ENCODE measurements at regions not wholly inside any gene's neighbourhood (a gene's known extent, or its start where the extent isn't known, plus 50 kb on each side); places are given as distances from the start of the nearest gene placed in this dataset.

DNA sequence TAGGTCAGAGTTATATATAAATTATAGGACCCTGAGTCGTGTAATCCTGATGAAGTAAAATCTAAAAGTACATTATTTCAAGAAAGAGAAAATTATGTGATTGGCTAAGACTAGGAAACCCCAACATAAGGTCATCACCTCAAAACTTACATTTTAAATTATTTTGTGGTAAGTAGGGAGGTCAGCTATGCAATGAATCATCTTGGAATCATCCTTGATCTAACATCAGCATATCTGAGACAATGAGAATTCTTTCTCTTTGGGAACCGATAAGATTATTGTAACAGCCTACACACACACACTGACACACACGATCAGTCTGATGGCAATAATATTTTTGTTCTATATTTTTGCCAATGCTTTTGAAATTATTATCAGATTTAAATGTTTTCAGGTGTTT, 904.8 kb upstream of the CHAC2 start:
- Histone ChIP-seq H3K4me3 (no peak overlapping the region), H3K4me1 (no peaks in the 10 kb centered on the region), H3K9me3 (no peaks in the 10 kb centered on the region), H3K36me3 (no peaks in the 10 kb centered on the region), H3K27ac (no peak overlapping the region), H3K27me3 (no peaks in the 10 kb centered on the region)
- WGBS, 2 donors, result 79 to 87% methylated on average over 3 of the region's 3 CpGs
- no peak for DNase-seq
- no peak for TF ChIP-seq POLR2A (IDR thresholded peaks at IDR 0.05)
- no peak for TF ChIP-seq POLR2AphosphoS5 (IDR thresholded peaks at IDR 0.05)
- TF ChIP-seq EP300 (IDR thresholded peaks at IDR 0.05), result no peak
- TF ChIP-seq, protein P1, sequence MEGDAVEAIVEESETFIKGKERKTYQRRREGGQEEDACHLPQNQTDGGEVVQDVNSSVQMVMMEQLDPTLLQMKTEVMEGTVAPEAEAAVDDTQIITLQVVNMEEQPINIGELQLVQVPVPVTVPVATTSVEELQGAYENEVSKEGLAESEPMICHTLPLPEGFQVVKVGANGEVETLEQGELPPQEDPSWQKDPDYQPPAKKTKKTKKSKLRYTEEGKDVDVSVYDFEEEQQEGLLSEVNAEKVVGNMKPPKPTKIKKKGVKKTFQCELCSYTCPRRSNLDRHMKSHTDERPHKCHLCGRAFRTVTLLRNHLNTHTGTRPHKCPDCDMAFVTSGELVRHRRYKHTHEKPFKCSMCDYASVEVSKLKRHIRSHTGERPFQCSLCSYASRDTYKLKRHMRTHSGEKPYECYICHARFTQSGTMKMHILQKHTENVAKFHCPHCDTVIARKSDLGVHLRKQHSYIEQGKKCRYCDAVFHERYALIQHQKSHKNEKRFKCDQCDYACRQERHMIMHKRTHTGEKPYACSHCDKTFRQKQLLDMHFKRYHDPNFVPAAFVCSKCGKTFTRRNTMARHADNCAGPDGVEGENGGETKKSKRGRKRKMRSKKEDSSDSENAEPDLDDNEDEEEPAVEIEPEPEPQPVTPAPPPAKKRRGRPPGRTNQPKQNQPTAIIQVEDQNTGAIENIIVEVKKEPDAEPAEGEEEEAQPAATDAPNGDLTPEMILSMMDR (IDR thresholded peaks at IDR 0.05), result no peak
- intact Hi-C loops (cut with DNase I), result no loop called here

DNA sequence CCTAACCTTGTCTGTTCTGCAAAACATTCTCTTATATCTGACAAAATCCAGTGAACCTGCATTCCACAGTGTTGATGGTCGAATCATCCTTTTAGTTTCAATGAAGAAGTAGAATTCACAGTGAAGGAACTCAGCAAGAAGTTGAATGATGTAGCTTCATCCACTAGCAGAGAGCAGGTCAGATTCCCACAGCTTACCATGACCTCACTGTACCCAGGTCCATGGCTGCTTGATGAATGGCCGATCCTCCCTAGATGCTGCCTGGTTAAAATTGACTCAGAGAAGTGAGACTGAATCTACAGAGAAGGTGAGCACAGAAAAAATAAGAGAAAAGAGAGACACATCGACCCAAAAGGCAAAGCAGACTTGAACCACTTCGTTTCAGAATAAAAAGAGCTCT, 906.0 kb upstream of the CHAC2 start:
- TF ChIP-seq, protein P1 (IDR thresholded peaks at IDR 0.05), result no peak
- TF ChIP-seq EP300 (IDR thresholded peaks at IDR 0.05), result no peak
- TF ChIP-seq POLR2AphosphoS5 (IDR thresholded peaks at IDR 0.05), result no peak
- TF ChIP-seq POLR2A (IDR thresholded peaks at IDR 0.05), result no peak
- no peak overlapping the region for H3K27ac ChIP-seq
- no peaks in the 10 kb centered on the region for H3K27me3 ChIP-seq
- no peaks in the 10 kb centered on the region for H3K36me3 ChIP-seq
- H3K9me3 ChIP-seq, result no peaks in the 10 kb centered on the region
- DNase-seq, result no peak
- intact Hi-C loops (cut with DNase I), result no loop called here
- 71 to 82% methylated on average over 4 of the region's 4 CpGs for WGBS, 2 donors
- H3K4me1 ChIP-seq, result no peaks in the 10 kb centered on the region
- no peak overlapping the region for H3K4me3 ChIP-seq

DNA sequence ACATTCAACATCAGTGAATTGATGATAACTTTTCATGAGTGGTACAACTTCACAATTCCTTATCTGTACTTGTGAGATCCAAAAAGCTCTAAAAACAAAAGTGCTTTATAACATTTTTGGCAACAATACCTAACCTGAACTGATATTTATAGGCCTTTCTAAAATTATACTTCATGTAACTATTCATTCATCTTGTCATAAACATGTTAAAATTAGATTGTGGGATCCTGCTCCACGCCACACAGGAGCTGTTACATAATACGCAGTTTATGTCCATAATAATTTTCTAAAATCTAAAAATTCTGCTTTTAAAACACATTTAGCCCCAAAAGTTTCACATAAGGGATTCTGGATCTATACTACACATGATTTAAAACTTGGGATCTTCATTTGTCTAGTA, 908.5 kb upstream of the CHAC2 start:
- no peak for DNase-seq
- H3K36me3 ChIP-seq, result no peaks in the 10 kb centered on the region
- 44 to 66% methylated on average over 2 of the region's 2 CpGs for WGBS, 2 donors
- no peaks in the 10 kb centered on the region for H3K9me3 ChIP-seq
- no peak for TF ChIP-seq EP300 (IDR thresholded peaks at IDR 0.05)
- TF ChIP-seq, protein P1 (IDR thresholded peaks at IDR 0.05), result no peak
- no peaks in the 10 kb centered on the region for H3K4me1 ChIP-seq
- no peaks in the 10 kb centered on the region for H3K27me3 ChIP-seq
- no peak overlapping the region for H3K27ac ChIP-seq
- intact Hi-C loops (cut with DNase I), result no loop called here
- no peak overlapping the region for H3K4me3 ChIP-seq

DNA sequence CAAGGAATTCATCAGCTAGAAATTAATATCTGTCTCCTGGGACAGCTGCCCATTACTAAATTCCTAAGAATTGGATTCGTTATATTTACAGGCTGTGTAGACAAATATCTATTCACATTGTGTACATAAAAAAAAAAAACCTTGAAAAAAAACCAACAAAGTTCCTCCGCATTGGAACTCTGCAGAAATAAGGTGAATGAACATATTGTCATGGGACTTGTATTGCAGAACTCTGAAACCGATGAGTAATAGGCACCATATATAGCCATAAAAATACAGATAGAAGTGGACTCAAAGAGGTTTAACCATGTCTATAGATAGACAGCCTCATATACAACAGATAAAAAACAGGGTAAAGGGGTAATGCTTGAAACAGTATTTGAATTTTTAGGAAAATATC, 909.9 kb upstream of the CHAC2 start:
- TF ChIP-seq, protein P1 (IDR thresholded peaks at IDR 0.05), result no peak
- TF ChIP-seq POLR2A (IDR thresholded peaks at IDR 0.05), result no peak
- no peak for TF ChIP-seq POLR2AphosphoS5 (IDR thresholded peaks at IDR 0.05)
- no peak for TF ChIP-seq EP300 (IDR thresholded peaks at IDR 0.05)

DNA sequence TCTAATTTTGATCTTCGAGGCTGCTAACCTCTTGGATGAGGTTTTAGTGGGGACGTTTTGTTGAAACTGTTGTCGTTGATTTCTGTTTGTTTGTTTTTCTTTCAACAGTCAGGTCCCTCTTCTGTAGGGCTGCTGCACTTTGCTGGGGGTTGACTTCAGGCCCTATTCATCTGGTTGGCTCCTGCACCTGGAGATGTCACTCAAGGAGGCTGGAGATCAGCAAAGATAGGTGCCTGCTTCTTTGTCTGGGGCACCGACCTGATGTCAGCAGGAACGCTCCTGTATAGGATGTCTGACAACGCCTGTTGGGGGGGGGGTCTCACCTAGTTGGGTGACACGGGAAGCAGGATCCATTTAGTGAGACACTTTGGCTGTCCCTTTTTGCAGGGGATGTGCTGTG, 915.6 kb upstream of the CHAC2 start:
- H3K27me3 ChIP-seq, result no peaks in the 10 kb centered on the region
- no peak overlapping the region for H3K27ac ChIP-seq
- intact Hi-C loops (cut with DNase I), result no loop called here
- TF ChIP-seq POLR2A (IDR thresholded peaks at IDR 0.05), result no peak
- TF ChIP-seq POLR2AphosphoS5 (IDR thresholded peaks at IDR 0.05), result no peak
- TF ChIP-seq, protein P1 (IDR thresholded peaks at IDR 0.05), result no peak
- no peak for TF ChIP-seq EP300 (IDR thresholded peaks at IDR 0.05)
- no peaks in the 10 kb centered on the region for H3K36me3 ChIP-seq
- no peak for DNase-seq
- H3K4me3 ChIP-seq, result no peak overlapping the region
- no peaks in the 10 kb centered on the region for H3K9me3 ChIP-seq
- no peaks in the 10 kb centered on the region for H3K4me1 ChIP-seq
- WGBS, 2 donors, result 90 to 91% methylated on average over 7 of the region's 7 CpGs

More for the DNA sequence above, 909.9 kb upstream of the CHAC2 start:
- no peaks in the 10 kb centered on the region for H3K9me3 ChIP-seq
- DNase-seq, result no peak
- H3K27me3 ChIP-seq, result no peaks in the 10 kb centered on the region
- WGBS, 2 donors, result 54 to 75% methylated on average over 3 of the region's 3 CpGs
- H3K4me3 ChIP-seq, result no peak overlapping the region
- H3K4me1 ChIP-seq, result no peaks in the 10 kb centered on the region
- H3K36me3 ChIP-seq, result no peaks in the 10 kb centered on the region
- intact Hi-C loops (cut with DNase I), result no loop called here
- H3K27ac ChIP-seq, result no peak overlapping the region

All from sigmoid colon (tissue), 6 donors.